HG03342 (cell line): ENCODE measurements at regions not wholly inside any gene's neighbourhood (a gene's known extent, or its start where the extent isn't known, plus 50 kb on each side); places are given as distances from the start of the nearest gene placed in this dataset.
"Not testable (repeated sequence)": the region's sequence is repeated elsewhere in the genome, so short reads cannot be mapped to it uniquely, and the experiment has no call there.

Experiments
- ATAC-seq: cut with Tn5 transposase; IDR thresholded peaks from one replicate; pipeline ENCODE4 v1.9.1; 2021; ENCODE audit warnings: mild to moderate bottlenecking, moderate library complexity; ENCODE audit not compliant: unreplicated experiment

DNA sequence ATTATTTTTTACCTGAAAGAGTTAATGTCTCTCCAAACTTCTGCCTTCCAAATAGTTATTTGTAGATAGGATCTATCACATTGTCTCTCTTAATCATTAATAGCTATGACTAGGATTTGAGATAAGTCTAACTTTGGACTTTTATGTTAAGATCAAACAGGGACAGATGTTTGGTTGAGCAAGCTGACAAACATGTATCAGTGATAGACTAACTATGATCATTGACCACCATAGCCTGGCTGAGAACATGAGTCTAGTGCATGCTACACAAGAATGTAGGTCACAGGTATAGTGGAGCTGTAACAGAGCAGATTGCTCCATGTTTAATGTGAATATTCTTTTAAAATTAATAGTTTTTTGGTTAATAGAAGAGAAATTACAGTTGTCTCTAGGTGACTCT lies 52.0 kb downstream of the SYT15B start:
- not testable (repeated sequence) for ATAC-seq

- ATAC-seq = not testable (repeated sequence)
Observed at GRCh38 chr10:47710443-47710842, 52.9 kb downstream of the SYT15B start.

DNA sequence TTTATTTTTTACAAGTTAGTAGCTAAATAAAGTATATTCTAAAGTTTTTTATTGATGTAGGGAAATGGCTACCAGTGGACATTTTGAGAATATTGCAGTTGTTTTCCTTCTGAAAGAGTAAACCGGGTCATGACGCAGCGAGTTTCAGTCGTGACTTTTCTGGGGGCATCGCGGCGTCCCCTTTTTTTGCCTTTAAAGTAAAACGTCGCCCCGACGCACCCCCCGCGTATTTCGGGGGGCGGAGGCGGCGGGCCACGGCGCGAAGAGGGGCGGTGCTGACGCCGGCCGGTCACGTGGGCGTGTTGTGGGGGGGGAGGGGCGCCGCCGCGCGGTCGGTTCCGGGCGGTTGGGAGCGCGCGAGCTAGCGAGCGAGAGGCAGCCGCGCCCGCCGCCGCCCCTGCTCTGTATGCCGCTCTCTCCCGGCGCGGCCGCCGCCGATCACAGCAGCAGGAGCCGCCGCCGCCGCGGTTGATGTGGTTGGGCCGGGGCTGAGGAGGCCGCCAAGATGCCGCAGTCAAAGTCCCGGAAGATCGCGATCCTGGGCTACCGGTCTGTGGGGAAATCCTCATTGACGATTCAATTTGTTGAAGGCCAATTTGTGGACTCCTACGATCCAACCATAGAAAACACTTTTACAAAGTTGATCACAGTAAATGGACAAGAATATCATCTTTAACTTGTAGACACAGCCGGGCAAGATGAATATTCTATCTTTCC lies 57.5 kb downstream of the SYT15B start:
- ATAC-seq = peak; percentile 94

- not testable (repeated sequence) for ATAC-seq
Observed at GRCh38 chr10:47701285-47701684, 62.1 kb downstream of the SYT15B start.

GRCh38 chr10:47699854-47700253 lies 63.5 kb downstream of the SYT15B start:
- not testable (repeated sequence) for ATAC-seq

GRCh38 chr10:47696170-47696569 lies 67.2 kb downstream of the SYT15B start:
- not testable (repeated sequence) for ATAC-seq

- ATAC-seq = not testable (repeated sequence)
Observed at GRCh38 chr10:47695149-47695548, 68.2 kb downstream of the SYT15B start.

- not testable (repeated sequence) for ATAC-seq
Observed at GRCh38 chr10:47690304-47690703, 73.1 kb downstream of the SYT15B start.

GRCh38 chr10:47683826-47684475 lies 79.4 kb downstream of the SYT15B start:
- ATAC-seq = not testable (repeated sequence)

DNA sequence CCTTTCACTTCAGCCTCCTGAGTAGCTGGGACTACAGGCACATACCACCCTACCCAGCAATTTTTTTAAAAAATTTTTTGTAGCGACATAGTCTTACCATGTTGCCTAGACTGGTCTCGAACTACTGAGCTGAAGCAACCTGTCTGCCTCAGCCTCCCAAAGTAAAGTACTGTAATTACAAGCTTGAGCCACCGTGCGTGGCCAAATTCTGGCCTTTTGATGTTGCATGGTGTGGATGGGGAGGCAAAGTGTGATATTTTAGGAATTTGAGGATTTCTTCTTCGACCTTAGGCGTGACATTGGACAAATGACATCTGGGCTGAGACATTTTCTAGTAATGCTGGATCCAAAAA lies 81.8 kb downstream of the SYT15B start:
- not testable (repeated sequence) for ATAC-seq

DNA sequence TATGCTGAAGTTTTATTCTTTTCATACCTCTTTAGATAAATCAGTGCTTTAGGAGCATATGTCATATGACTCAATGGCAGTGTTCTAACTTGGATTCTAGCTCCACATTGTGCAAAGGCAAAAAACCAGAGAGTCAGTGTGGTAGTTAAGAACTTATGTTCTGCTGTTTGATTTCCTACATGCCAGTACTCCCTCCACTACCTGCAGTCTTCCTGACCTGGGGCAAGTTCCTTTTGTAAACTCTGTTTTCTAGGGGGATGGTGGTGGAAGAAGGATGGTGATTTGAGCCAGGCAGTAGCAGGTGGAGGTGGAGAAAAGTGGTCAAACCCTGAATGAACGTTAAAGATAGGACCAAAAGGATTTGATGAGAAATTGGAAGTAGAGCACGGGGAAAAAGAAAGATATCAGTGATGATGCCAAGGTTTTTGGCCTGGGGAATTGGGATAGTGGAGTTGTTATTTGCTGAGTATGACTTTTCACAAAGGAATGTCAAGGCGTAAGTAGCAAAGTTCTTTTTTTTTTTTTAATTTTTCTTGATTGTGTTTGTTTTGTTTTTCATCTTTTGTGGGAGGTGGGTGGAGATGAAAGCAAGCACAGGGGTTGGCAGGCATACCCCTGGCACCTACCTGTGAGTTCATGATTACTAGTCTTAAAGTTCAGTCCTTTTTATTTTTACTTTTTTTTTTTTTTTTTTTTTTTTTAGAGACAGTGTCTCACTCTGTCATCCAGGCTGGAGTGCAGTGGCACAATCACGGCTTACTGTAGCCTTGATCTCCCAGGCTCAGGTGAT lies 82.3 kb downstream of the SYT15B start:
- ATAC-seq = not testable (repeated sequence)

DNA sequence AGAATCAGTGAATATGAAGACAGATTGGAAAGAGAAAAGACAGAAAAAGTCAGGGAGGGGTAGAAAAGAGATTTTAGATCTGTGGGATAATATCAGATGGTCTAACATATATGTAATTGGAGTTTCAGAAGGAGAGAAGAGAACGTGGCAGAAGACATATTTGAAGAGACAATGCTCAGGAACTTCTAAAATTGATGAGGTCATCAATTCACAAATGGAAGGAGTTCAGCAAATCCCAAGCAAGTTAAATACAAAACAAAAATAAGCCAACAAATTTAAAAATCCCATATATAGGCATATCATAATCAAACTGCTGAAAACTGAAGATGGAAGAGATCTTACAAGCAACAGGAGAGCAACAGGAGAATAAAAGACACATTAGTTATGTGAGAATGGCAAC lies 87.3 kb downstream of the SYT15B start:
- ATAC-seq = not testable (repeated sequence)

DNA sequence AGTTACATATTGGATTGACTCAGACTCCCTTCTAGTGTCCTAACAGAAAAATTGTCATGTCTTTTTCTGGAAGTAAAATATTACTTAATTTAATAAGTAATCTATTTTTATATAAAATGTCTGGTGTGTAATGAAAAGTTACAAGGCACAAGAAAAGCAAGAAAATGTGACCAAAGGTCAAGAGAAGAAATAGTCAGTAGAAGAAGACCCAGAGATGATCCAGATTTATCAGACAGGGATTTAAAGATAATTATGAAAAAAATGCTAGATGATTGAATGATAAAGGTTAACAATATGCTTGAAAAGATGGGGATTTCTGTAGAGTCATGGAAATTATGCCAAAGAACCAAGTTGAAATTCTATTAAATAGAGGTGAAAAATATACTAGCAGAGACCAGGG lies 87.8 kb downstream of the SYT15B start:
- not testable (repeated sequence) for ATAC-seq

- not testable (repeated sequence) for ATAC-seq
Observed at GRCh38 chr10:47673128-47673527, 90.3 kb downstream of the SYT15B start.

DNA sequence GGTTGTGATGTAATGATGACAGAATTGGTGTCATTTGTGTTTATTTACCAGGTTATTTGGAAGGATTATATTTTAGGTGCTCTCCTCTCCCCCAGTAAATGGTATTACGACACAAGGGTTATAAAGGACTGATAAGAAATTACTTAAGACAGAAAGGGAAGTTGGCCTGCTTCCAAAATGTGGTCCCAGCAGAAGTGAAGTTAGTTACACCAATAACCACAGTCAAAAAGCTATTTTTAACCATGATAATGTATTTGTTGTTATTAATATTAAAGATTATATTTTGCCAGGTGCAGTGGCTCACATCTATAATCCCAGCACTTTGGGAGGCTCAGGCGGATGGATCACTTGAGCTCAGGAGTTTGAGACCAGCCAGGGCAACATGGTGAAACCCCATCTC lies 92.5 kb downstream of the SYT15B start:
- ATAC-seq = not testable (repeated sequence)

DNA sequence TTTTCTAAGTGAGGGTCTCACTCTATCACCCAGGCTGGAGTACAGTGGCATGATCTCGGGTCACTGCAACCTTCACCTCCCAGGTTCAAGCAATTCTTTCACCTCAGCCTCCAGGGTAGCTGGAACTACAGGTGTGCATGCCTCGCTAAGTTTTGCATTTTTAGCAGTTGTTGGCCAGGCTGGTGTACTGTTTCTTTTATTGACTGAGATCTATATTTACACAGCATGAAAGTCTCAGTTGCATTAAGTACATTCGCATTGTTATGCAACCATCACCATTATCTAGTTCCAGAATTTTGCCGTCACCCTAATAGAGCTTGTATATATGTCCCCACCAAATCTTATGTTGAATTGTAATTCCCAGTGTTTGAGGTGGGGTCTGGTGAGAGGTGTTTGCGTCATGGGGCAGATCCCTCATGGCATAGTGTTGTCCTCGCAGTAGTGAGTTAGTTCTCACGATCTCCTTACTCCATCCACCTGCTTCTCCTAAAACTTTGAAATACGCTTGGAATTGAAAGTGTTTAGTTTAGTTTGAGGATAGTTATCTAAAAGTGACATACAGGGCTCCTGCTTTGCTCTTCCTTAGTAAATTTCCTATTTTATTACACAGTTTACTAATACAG lies 101.3 kb downstream of the SYT15B start:
- not testable (repeated sequence) for ATAC-seq

DNA sequence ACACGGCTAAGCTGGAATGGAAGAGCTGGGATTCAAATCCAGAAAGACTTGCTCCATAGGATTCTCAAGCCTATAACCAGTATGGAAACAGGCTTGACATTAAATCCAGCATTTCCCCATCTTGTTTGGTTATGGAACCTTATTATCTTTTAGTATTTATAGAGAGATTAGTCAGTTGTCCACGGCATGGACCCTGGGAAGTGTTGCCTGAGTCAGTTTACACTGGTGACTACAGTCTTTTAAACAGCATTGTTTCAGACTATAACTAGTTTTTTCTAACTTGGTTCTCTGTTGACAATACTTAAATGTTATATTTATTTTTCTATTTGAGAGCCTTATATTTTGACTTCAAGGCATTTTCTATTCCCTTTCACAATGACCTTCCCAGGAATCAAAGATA lies 106.7 kb downstream of the SYT15B start:
- ATAC-seq = not testable (repeated sequence)

DNA sequence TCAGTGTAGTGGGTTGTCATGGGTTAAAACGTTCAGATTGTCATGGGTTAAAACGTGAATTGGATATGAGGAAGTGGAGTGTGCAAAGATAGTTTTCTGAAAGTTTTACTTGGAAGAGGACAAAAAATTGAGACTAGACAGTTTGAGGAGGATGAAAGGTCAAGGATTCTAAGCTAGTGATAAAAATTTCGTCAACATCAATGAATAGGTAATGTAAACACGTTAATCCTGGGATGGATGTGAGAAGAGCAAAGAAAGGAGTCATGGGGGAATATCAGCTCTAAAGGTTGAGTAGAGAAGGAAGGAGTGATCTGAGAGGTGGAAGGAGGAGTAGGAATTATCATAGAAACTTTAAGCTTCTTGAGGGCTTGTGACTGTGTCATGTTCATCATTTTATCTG lies 109.2 kb downstream of the SYT15B start:
- ATAC-seq = not testable (repeated sequence)

- ATAC-seq = not testable (repeated sequence)
Observed at GRCh38 chr10:47648594-47648993, 114.8 kb downstream of the SYT15B start.

- ATAC-seq = not testable (repeated sequence)
Observed at GRCh38 chr10:47647523-47648101, 115.8 kb downstream of the SYT15B start.
